NAMALWA (cell line): ENCODE measurements at regions not wholly inside any gene's neighbourhood (a gene's known extent, or its start where the extent isn't known, plus 50 kb on each side); places are given as distances from the start of the nearest gene placed in this dataset.
"Not testable (repeated sequence)": the region's sequence is repeated elsewhere in the genome, so short reads cannot be mapped to it uniquely, and the experiment has no call there.

Experiments
- DNase-seq: peaks from one replicate; pipeline ENCODE4 v3.0.0-alpha.2; 2015; ENCODE audit warnings: low spot score

- no peak for DNase-seq
Measured at GRCh38 chr6:140535511-140535910, 1161.1 kb upstream of the CITED2 start.

- DNase-seq, result no peak
Measured at GRCh38 chr6:140533526-140533925, 1159.1 kb upstream of the CITED2 start.

GRCh38 chr6:140504776-140505175 lies 1130.3 kb upstream of the CITED2 start:
- DNase-seq, result no peak

GRCh38 chr6:140500849-140501248 lies 1126.4 kb upstream of the CITED2 start:
- DNase-seq, result no peak

GRCh38 chr6:140499607-140500006 lies 1125.2 kb upstream of the CITED2 start:
- no peak for DNase-seq

GRCh38 chr6:140494321-140495108 lies 1120.1 kb upstream of the CITED2 start:
- no peak for DNase-seq

- DNase-seq, result not testable (repeated sequence)
Measured at GRCh38 chr6:140493470-140493869, 1119.0 kb upstream of the CITED2 start.

GRCh38 chr6:140490081-140490480 lies 1115.6 kb upstream of the CITED2 start:
- no peak for DNase-seq

GRCh38 chr6:140487586-140487985 lies 1113.1 kb upstream of the CITED2 start:
- DNase-seq, result no peak

GRCh38 chr6:140486450-140487361 lies 1112.3 kb upstream of the CITED2 start:
- no peak for DNase-seq

- no peak for DNase-seq
Measured at GRCh38 chr6:140485740-140486449, 1111.4 kb upstream of the CITED2 start.

GRCh38 chr6:140480852-140481251 lies 1106.4 kb upstream of the CITED2 start:
- DNase-seq, result peak; percentile 9

GRCh38 chr6:140478631-140479030 lies 1104.2 kb upstream of the CITED2 start:
- no peak for DNase-seq

- no peak for DNase-seq
Measured at GRCh38 chr6:140475086-140475485, 1100.6 kb upstream of the CITED2 start.

GRCh38 chr6:140464720-140465119 lies 1090.3 kb upstream of the CITED2 start:
- no peak for DNase-seq

- no peak for DNase-seq
Measured at GRCh38 chr6:140463312-140463710, 1088.9 kb upstream of the CITED2 start.

- DNase-seq, result no peak
Measured at GRCh38 chr6:140462453-140463311, 1088.2 kb upstream of the CITED2 start.

GRCh38 chr6:140462076-140462452 lies 1087.6 kb upstream of the CITED2 start:
- DNase-seq, result no peak

- no peak for DNase-seq
Measured at GRCh38 chr6:140460267-140460666, 1085.8 kb upstream of the CITED2 start.

GRCh38 chr6:140459209-140459608 lies 1084.8 kb upstream of the CITED2 start:
- no peak for DNase-seq

GRCh38 chr6:140446241-140446640 lies 1071.8 kb upstream of the CITED2 start:
- DNase-seq, result no peak
